ENCODE measurements at regions not wholly inside any gene's neighbourhood (a gene's known extent, or its start where the extent isn't known, plus 50 kb on each side); places are given as distances from the start of the nearest gene placed in this dataset.

DNA sequence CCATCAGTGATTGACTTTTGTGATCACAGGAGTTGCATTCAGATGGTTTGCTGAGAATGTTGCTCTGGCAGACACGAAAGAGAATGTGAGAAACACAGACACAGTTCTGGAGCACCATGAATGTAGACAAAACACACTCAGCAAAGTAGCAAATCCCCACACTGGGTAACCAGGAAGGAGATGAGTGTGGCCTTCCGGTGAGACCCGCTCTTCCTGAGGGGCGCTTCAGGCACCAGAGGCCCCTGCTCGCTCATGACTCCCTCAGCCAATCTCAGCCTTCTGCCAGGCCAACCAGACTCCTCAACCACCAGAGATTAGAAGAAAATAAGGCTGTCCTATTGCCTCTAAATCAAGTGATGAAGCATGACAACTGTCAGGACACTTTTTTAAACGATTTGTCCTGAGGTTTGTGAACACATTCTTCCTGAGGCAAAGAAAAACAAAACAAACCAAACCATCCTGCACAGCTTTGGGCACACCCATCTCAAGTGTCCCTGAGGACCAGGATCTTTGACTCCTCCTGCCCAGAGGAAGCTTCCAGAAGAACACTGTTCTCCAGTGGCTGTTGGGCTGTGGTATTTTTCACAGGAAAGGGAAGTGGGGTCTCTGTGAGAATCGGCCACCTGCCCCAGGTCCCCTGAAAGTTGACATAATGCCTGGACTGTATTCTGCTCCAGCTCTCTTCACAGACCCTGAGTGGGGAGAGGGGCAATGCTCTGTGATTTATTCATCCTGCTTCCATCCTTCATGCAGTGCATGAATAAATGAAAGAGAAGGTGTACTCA lies 152.8 kb downstream of the BCL11A start:
- TF ChIP-seq, protein P1, sequence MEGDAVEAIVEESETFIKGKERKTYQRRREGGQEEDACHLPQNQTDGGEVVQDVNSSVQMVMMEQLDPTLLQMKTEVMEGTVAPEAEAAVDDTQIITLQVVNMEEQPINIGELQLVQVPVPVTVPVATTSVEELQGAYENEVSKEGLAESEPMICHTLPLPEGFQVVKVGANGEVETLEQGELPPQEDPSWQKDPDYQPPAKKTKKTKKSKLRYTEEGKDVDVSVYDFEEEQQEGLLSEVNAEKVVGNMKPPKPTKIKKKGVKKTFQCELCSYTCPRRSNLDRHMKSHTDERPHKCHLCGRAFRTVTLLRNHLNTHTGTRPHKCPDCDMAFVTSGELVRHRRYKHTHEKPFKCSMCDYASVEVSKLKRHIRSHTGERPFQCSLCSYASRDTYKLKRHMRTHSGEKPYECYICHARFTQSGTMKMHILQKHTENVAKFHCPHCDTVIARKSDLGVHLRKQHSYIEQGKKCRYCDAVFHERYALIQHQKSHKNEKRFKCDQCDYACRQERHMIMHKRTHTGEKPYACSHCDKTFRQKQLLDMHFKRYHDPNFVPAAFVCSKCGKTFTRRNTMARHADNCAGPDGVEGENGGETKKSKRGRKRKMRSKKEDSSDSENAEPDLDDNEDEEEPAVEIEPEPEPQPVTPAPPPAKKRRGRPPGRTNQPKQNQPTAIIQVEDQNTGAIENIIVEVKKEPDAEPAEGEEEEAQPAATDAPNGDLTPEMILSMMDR (IDR thresholded peaks at IDR 0.05; ENCODE audit: low read depth, low read length), result no peak
- Histone ChIP-seq H3K27me3 (ENCODE audit: insufficient read depth, low read depth, severe bottlenecking) (no peaks in the 10 kb centered on the region), H3K36me3 (no peaks in the 10 kb centered on the region), H3K27ac (no peak overlapping the region), H3K9me3 (ENCODE audit: severe bottlenecking) (no peaks in the 10 kb centered on the region), H3K4me3 (ENCODE audit: low read depth, low read length) (no peak overlapping the region)
- DNase-seq, result no peak

- TF ChIP-seq, protein P1 (IDR thresholded peaks at IDR 0.05; ENCODE audit: low read depth, low read length), result no peak
- no peaks in the 10 kb centered on the region for H3K27me3 ChIP-seq (ENCODE audit: insufficient read depth, low read depth, severe bottlenecking)
- no peak for DNase-seq
Measured at GRCh38 chr2:60394463-60394862, 159.0 kb downstream of the BCL11A start.

GRCh38 chr2:60391649-60392375 lies 161.6 kb downstream of the BCL11A start:
- Histone ChIP-seq H3K27ac (no peak overlapping the region), H3K27me3 (ENCODE audit: insufficient read depth, low read depth, severe bottlenecking) (no peaks in the 10 kb centered on the region), H3K9me3 (ENCODE audit: severe bottlenecking) (no peaks in the 10 kb centered on the region), H3K4me3 (ENCODE audit: low read depth, low read length) (no peak overlapping the region), H3K36me3 (no peaks in the 10 kb centered on the region)
- TF ChIP-seq, protein P1 (IDR thresholded peaks at IDR 0.05; ENCODE audit: low read depth, low read length), result no peak
- no peak for DNase-seq

More at GRCh38 chr2:60394463-60394862, 159.0 kb downstream of the BCL11A start:
- no peaks in the 10 kb centered on the region for H3K9me3 ChIP-seq (ENCODE audit: severe bottlenecking)
- no peak overlapping the region for H3K27ac ChIP-seq
- no peaks in the 10 kb centered on the region for H3K36me3 ChIP-seq
- H3K4me3 ChIP-seq (ENCODE audit: low read depth, low read length), result no peak overlapping the region

GRCh38 chr2:60391230-60391629 lies 162.2 kb downstream of the BCL11A start:
- no peaks in the 10 kb centered on the region for H3K27me3 ChIP-seq (ENCODE audit: insufficient read depth, low read depth, severe bottlenecking)
- no peaks in the 10 kb centered on the region for H3K9me3 ChIP-seq (ENCODE audit: severe bottlenecking)
- no peak for DNase-seq
- no peak overlapping the region for H3K27ac ChIP-seq
- TF ChIP-seq, protein P1 (IDR thresholded peaks at IDR 0.05; ENCODE audit: low read depth, low read length), result no peak
- no peak overlapping the region for H3K4me3 ChIP-seq (ENCODE audit: low read depth, low read length)
- no peaks in the 10 kb centered on the region for H3K36me3 ChIP-seq

GRCh38 chr2:60386436-60386835 lies 167.0 kb downstream of the BCL11A start:
- no peak for DNase-seq
- no peaks in the 10 kb centered on the region for H3K36me3 ChIP-seq
- no peak overlapping the region for H3K4me3 ChIP-seq (ENCODE audit: low read depth, low read length)
- H3K27ac ChIP-seq, result no peak overlapping the region
- no peaks in the 10 kb centered on the region for H3K9me3 ChIP-seq (ENCODE audit: severe bottlenecking)
- no peaks in the 10 kb centered on the region for H3K27me3 ChIP-seq (ENCODE audit: insufficient read depth, low read depth, severe bottlenecking)
- TF ChIP-seq, protein P1 (IDR thresholded peaks at IDR 0.05; ENCODE audit: low read depth, low read length), result no peak

Data from WERI-Rb-1 (cell line).